ENCODE measurements at regions not wholly inside any gene's neighbourhood (a gene's known extent, or its start where the extent isn't known, plus 50 kb on each side); places are given as distances from the start of the nearest gene placed in this dataset.
A peak's percentile ranks its signal among the peaks of the same experiment; 100 is the strongest.
"Not testable (repeated sequence)": the region's sequence is repeated elsewhere in the genome, so short reads cannot be mapped to it uniquely, and the experiment has no call there.

DNA sequence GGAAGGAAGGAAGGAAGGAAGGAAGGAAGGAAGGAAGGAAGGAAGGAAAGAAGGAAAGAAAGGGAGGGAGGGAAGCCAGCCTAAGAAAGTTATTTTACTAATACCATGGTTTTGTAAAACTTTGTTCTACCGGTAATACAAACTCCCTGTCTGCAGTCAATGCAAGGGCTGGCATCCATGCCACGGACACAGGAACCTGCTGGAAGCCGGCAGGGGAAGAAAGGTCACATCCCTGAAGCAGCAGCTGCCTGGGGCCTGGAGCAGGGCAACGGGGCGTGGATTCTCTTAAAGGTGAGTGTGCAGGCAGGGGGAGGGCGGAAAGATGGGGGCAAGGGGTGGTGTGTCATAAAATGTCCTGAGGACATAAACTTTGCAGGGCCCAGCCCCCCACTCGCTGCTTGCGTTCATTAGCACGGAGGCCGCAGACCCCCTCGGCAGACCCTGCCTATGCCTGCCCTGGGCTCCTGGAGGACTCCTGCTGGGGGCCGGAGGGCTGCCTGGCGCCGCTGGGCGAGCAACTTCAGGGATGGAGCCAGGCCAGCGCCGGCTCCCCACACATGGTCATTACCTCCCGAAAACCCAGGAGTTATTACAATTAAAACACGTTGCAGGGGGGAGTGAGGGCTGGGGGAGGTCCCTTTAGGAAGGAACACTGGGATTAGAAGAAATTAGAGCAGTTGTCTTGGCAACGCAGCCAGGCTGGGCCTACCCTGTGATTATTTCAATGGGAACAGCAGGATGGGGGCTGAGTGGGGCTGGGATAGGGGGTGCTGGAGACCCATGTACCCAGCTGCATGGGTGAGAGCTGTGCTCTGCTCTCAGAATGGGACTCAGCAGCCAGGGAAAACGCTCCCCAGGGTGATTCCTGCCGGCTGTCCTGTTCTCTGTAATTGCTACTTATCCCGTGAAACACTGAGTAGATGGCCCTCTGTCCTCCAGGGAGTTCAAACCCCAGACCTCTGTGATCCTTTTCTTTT, 257.9 kb downstream of the SOX9 start:
- peak overlapping the region; percentile 92 for H3K27ac ChIP-seq
- TF ChIP-seq FOXP2 (optimal IDR thresholded peaks at IDR 0.05; ENCODE audit: control extremely low read depth, extremely low read length, insufficient read depth): no peak
- TF ChIP-seq EZH2 (IDR thresholded peaks at IDR 0.05): no peak
- no peak for TF ChIP-seq POLR2AphosphoS5 (IDR thresholded peaks at IDR 0.05; ENCODE audit: borderline replicate concordance, low read depth, low read length)
- DNase-seq (ENCODE audit: low read depth, low spot score): no peak
- peak overlapping the region; percentile 39 for H3K9ac ChIP-seq (ENCODE audit: insufficient read length)
- H3K36me3 ChIP-seq (ENCODE audit: insufficient read depth, low read length): no peaks in the 10 kb centered on the region
- no peaks in the 10 kb centered on the region for H3K9me3 ChIP-seq (ENCODE audit: low read depth, low read length)
- H3K4me3 ChIP-seq: peak overlapping the region; percentile 46

DNA sequence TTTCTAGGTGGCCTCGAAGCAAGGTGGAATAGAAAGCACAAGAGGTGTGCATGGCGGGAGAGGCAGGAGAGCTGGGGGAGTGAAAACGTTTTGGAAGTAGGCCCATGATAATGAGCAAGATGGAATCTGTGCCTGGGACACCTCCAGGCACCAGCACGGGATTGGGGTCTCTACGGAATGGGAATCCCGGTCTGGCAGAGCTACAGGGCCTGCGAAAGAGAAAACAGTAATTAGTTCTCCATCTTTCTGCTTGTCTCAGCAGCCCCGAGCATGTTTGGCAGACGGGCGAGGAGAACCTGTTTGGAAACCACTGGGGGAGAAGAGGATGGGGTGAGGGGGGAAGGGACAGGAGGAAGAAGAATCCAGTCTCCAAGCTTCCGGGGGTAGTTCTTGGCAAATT, 258.7 kb downstream of the SOX9 start:
- peak overlapping the region; percentile 39 for H3K9ac ChIP-seq (ENCODE audit: insufficient read length)
- H3K36me3 ChIP-seq (ENCODE audit: insufficient read depth, low read length): no peaks in the 10 kb centered on the region
- no peak for DNase-seq (ENCODE audit: low read depth, low spot score)
- H3K9me3 ChIP-seq (ENCODE audit: low read depth, low read length): no peaks in the 10 kb centered on the region
- TF ChIP-seq EZH2 (IDR thresholded peaks at IDR 0.05) (no peak), FOXP2 (optimal IDR thresholded peaks at IDR 0.05; ENCODE audit: control extremely low read depth, extremely low read length, insufficient read depth) (no peak), POLR2AphosphoS5 (IDR thresholded peaks at IDR 0.05; ENCODE audit: borderline replicate concordance, low read depth, low read length) (no peak)
- peak overlapping the region; percentile 92 for H3K27ac ChIP-seq
- H3K4me3 ChIP-seq: peak overlapping the region; percentile 46

DNA sequence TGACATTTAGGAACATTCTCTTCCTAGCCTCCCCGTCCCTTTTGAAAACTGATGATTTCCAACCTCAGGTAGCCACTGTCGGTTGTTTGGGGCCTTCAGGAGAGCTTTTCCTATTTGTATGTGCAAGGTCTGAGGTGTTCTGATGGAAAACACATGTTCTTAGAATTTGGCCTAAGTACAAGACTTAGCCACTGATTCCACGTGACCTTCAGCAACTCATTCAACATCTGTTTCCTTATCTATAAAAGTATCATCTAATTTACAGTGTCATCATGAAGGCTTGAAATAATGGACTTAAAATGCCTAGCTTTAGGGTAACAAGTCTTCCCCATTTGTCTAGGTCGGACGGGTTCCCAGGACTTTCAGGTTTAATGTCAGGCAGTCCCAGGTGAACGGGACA, 259.3 kb downstream of the SOX9 start:
- Histone ChIP-seq H3K9me3 (ENCODE audit: low read depth, low read length) (no peaks in the 10 kb centered on the region), H3K27ac (peak overlapping the region; percentile 92; the same call in 1 of the 2 replicates), H3K9ac (ENCODE audit: insufficient read length) (no peak overlapping the region), H3K4me3 (no peak overlapping the region), H3K36me3 (ENCODE audit: insufficient read depth, low read length) (no peaks in the 10 kb centered on the region)
- DNase-seq (ENCODE audit: low read depth, low spot score): no peak
- TF ChIP-seq EZH2 (IDR thresholded peaks at IDR 0.05) (no peak), FOXP2 (optimal IDR thresholded peaks at IDR 0.05; ENCODE audit: control extremely low read depth, extremely low read length, insufficient read depth) (no peak), POLR2AphosphoS5 (IDR thresholded peaks at IDR 0.05; ENCODE audit: borderline replicate concordance, low read depth, low read length) (no peak)

DNA sequence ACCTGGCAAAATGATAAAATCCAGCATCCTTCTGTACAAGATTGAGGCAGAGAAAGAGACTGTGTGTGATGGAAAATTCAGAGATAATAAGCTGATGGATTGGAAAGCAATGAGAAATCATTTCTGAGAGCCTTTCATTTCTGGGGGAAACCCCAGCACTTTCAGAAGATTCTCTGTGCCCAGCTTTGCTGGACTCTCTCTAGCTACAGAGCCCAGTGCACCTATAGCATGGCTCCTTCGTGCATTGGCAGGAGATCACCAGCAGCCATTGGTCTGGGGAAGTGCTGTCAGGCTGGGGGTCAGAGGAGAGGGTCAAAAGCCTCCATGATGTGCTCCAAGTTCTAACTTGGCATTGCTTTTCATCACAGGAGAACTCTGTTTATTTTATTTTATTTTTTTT, 259.9 kb downstream of the SOX9 start:
- no peak for DNase-seq (ENCODE audit: low read depth, low spot score)
- no peak for TF ChIP-seq POLR2AphosphoS5 (IDR thresholded peaks at IDR 0.05; ENCODE audit: borderline replicate concordance, low read depth, low read length)
- TF ChIP-seq FOXP2 (optimal IDR thresholded peaks at IDR 0.05; ENCODE audit: control extremely low read depth, extremely low read length, insufficient read depth): no peak
- no peak for TF ChIP-seq EZH2 (IDR thresholded peaks at IDR 0.05)
- Histone ChIP-seq H3K36me3 (ENCODE audit: insufficient read depth, low read length) (no peaks in the 10 kb centered on the region), H3K4me3 (no peak overlapping the region), H3K9me3 (ENCODE audit: low read depth, low read length) (no peaks in the 10 kb centered on the region), H3K9ac (ENCODE audit: insufficient read length) (no peak overlapping the region), H3K27ac (no peak overlapping the region; the same call in 1 of the 2 replicates)

DNA sequence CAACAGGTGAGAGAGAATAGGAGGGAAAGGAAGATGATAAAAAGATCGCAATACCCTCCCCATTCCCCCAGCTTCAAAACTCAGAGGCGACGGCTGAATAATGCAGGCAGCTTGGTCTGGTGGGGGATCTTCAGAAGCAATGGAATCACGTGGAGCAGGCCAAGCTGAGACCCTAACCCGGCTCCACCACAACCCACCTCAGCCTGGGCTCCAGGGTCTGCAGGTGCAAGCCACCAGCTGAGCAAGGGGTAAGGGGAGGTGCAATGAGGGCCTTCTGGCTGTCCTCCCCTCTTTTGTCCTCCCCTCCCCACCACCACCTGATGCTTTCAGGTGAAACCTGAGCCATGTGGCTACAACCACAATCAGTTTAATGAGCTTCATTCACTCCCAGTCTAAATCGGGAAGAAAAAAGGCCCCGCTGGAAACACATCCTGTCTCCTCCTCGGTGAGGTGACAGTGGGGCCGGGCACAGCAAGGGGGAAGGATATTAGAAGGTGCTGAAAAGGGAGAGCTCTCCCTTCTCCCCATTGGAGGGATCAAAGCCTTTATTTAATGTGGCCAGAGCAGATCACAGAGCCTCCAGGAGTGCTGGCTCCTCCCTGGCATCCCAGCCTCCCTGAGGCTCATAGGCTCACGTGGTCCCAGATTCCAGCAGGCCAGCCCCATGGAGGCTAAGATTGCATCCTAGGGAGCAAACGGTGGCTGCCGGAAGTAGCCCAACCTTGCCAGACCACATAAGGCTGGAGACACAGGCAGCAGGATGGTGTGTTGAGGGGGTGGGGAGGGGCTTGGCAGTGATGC, 261.0 kb downstream of the SOX9 start:
- no peak overlapping the region for H3K9ac ChIP-seq (ENCODE audit: insufficient read length)
- H3K27ac ChIP-seq: 0 out of 2 replicates have a peak overlapping the region, but pooled peaks have one; percentile 21
- no peak overlapping the region for H3K4me3 ChIP-seq
- TF ChIP-seq POLR2AphosphoS5 (IDR thresholded peaks at IDR 0.05; ENCODE audit: borderline replicate concordance, low read depth, low read length): no peak
- no peak for TF ChIP-seq EZH2 (IDR thresholded peaks at IDR 0.05)
- no peak for TF ChIP-seq FOXP2 (optimal IDR thresholded peaks at IDR 0.05; ENCODE audit: control extremely low read depth, extremely low read length, insufficient read depth)
- no peaks in the 10 kb centered on the region for H3K36me3 ChIP-seq (ENCODE audit: insufficient read depth, low read length)
- no peak for DNase-seq (ENCODE audit: low read depth, low spot score)
- H3K9me3 ChIP-seq (ENCODE audit: low read depth, low read length): no peaks in the 10 kb centered on the region

DNA sequence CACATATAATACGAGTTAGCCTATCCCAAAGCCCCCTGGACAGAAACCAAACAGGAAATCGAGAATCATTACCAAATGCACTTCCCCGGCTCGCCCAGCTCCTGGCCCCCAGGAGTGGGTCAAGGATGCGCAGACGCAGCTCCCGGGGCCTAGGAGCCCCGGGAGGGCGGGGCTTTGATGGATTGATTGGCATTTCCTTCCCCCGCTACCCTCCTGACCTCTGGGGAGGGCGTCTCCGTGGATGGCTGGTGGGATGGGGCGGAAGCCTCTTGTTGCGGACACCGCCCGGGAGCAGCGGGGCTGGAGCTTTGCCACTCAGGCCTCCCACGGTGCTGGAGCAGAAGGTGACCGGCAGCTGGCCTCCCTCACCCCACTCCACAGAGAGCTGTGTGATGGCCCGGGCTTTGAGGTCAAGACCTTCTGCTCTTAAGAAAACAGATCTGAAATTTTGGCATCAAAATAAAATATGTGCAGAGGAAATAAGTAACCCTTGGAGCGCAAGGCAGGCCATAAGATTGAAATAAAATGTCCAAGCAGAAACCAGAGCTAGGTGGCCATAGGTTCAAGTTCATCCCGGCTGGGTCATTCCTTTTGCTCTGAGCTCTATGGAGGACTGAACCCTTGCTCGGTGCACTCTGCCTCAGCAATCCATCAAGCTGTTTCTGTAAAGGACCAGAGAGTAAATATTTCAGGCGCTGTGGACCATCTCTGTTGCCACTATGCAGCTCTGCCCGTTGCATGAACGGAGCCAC, 262.3 kb downstream of the SOX9 start:
- no peak for DNase-seq (ENCODE audit: low read depth, low spot score)
- H3K9ac ChIP-seq (ENCODE audit: insufficient read length): no peak overlapping the region
- no peaks in the 10 kb centered on the region for H3K36me3 ChIP-seq (ENCODE audit: insufficient read depth, low read length)
- no peak for TF ChIP-seq FOXP2 (optimal IDR thresholded peaks at IDR 0.05; ENCODE audit: control extremely low read depth, extremely low read length, insufficient read depth)
- no peak for TF ChIP-seq POLR2AphosphoS5 (IDR thresholded peaks at IDR 0.05; ENCODE audit: borderline replicate concordance, low read depth, low read length)
- TF ChIP-seq EZH2 (IDR thresholded peaks at IDR 0.05): no peak
- no peaks in the 10 kb centered on the region for H3K9me3 ChIP-seq (ENCODE audit: low read depth, low read length)
- H3K4me3 ChIP-seq: no peak overlapping the region
- no peak overlapping the region for H3K27ac ChIP-seq

DNA sequence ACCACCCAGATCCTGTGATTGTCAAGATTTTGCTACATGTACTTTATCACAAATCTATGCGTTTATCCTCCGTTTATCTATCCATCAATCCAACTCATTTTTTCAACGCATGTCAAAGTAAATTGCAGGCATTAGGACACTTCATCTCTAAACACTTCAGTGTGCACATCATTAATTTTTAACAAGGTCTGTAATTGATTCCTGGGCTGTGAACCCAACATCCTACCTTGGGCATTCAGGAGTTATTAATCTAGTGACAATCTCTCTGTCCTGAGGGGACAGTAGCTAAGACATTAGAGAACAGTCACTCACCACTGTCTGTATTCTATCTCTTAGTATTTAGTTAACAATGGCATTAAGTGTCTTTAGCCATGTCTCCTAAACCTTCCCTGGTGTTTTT, 264.7 kb downstream of the SOX9 start:
- no peak for TF ChIP-seq POLR2AphosphoS5 (IDR thresholded peaks at IDR 0.05; ENCODE audit: borderline replicate concordance, low read depth, low read length)
- no peak for TF ChIP-seq FOXP2 (optimal IDR thresholded peaks at IDR 0.05; ENCODE audit: control extremely low read depth, extremely low read length, insufficient read depth)
- no peak for TF ChIP-seq EZH2 (IDR thresholded peaks at IDR 0.05)
- no peak for DNase-seq (ENCODE audit: low read depth, low spot score)
- H3K9me3 ChIP-seq (ENCODE audit: low read depth, low read length): no peaks in the 10 kb centered on the region
- H3K27ac ChIP-seq: no peak overlapping the region
- H3K4me3 ChIP-seq: no peak overlapping the region
- no peaks in the 10 kb centered on the region for H3K36me3 ChIP-seq (ENCODE audit: insufficient read depth, low read length)
- H3K9ac ChIP-seq (ENCODE audit: insufficient read length): no peak overlapping the region

DNA sequence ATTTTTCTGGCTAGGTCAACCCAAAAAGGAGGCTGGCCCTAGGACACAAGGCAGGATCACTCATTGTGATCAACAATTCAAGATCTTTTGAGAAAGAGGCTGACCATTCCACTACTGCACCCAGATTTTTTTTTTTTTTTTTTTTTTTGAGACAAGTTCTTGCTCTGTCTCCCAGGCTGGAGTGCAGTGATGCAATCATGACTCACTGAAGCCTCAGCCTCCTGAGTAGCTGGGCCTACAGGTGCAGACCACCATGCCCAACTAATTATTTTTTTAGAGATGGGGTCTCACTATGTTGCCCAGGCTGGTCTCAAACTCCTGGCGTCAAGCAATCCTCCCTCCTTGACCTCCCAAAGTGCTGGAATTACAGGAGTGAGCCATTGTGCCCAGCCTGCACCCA, 265.4 kb downstream of the SOX9 start:
- not testable (repeated sequence) for DNase-seq (ENCODE audit: low read depth, low spot score); H3K36me3 ChIP-seq (ENCODE audit: insufficient read depth, low read length); H3K9me3 ChIP-seq (ENCODE audit: low read depth, low read length); H3K4me3 ChIP-seq; H3K27ac ChIP-seq; H3K9ac ChIP-seq (ENCODE audit: insufficient read length)

Measured in SK-N-MC (cell line).